ENCODE measurements at regions not wholly inside any gene's neighbourhood (a gene's known extent, or its start where the extent isn't known, plus 50 kb on each side); places are given as distances from the start of the nearest gene placed in this dataset.

GRCh38 chr5:10913181-10913810 lies 152.3 kb upstream of the DAP start:
- Mint-ChIP-seq H3K9me3 (ENCODE audit: insufficient read depth) (no peaks in the 10 kb centered on the region), H3K4me3 (no peak overlapping the region), H3K27me3 (peaks cover 15% of the 10 kb centered on the region), H3K4me1 (no peaks in the 10 kb centered on the region), H3K27ac (no peak overlapping the region)
- H3K9ac ChIP-seq (ENCODE audit: low read length), result no peak overlapping the region
- ChIA-PET POLR2A (no interaction called here), CTCF (no interaction called here)
- H2AFZ ChIP-seq (ENCODE audit: insufficient read depth, low read depth, low read length, poor library complexity, severe bottlenecking), result no peak overlapping the region
- intact Hi-C loops (cut with micrococcal nuclease), result no loop called here
- no CpG with 5 or more reads among the region's 2 CpGs for WGBS (ENCODE audit: insufficient coverage)
- H3K79me2 ChIP-seq (ENCODE audit: control insufficient read depth, insufficient read depth, low read length), result no peaks in the 10 kb centered on the region
- H3K4me1 ChIP-seq (ENCODE audit: control insufficient read depth in 2 of 2, insufficient read depth in 2 of 2, low read length in 2 of 2), result no peaks in the 10 kb centered on the region
- TF ChIP-seq EZH2 (IDR thresholded peaks at IDR 0.05; ENCODE audit: borderline replicate concordance, insufficient read depth, low read depth, low read length, poor library complexity, severe bottlenecking) (no peak), CTCF (IDR thresholded peaks at IDR 0.05) (no peak)
- ATAC-seq (ENCODE audit: low read depth) (no peak), DNase-seq (no peak)
- no peak overlapping the region for H3K27ac ChIP-seq (ENCODE audit: low read length in 2 of 2)
- H3K4me3 ChIP-seq (ENCODE audit: control extremely low read depth in 1 of 5, extremely low read depth in 1 of 5, insufficient read depth in 1 of 5, low read depth in 2 of 5, low read length in 4 of 5), result no peak overlapping the region
- H3K36me3 ChIP-seq (replicated peaks in 1 of 2; ENCODE audit: control extremely low read depth in 1 of 2, control insufficient read depth in 1 of 2, extremely low read depth in 1 of 2, insufficient read depth in 2 of 2, low read length in 1 of 2), result no peaks in the 10 kb centered on the region
- H3K9me3 ChIP-seq (ENCODE audit: control extremely low read depth in 1 of 3, control insufficient read depth in 2 of 3, insufficient read depth in 1 of 3, low read length in 2 of 3), result no peaks in the 10 kb centered on the region
- H4K20me1 ChIP-seq (ENCODE audit: control insufficient read depth, insufficient read depth, low read length, poor library complexity, severe bottlenecking), result no peaks in the 10 kb centered on the region
- peaks cover 0 to 5% (median 2%) of the 10 kb centered on the region in 4 experiments for H3K27me3 ChIP-seq (replicated peaks in 1 of 4; ENCODE audit: control extremely low read depth in 1 of 4, control insufficient read depth in 3 of 4, insufficient read depth in 4 of 4, low read length in 3 of 4)
- H3K4me2 ChIP-seq (replicated peaks; ENCODE audit: low read depth, low read length, poor library complexity, severe bottlenecking), result no peak overlapping the region

GRCh38 chr5:10912435-10912834 lies 151.4 kb upstream of the DAP start:
- H3K9me3 Mint-ChIP-seq (ENCODE audit: insufficient read depth), result no peaks in the 10 kb centered on the region
- Histone ChIP-seq H3K4me3 (ENCODE audit: control extremely low read depth in 1 of 5, extremely low read depth in 1 of 5, insufficient read depth in 1 of 5, low read depth in 2 of 5, low read length in 4 of 5) (no peak overlapping the region), H4K20me1 (ENCODE audit: control insufficient read depth, insufficient read depth, low read length, poor library complexity, severe bottlenecking) (no peaks in the 10 kb centered on the region), H3K4me1 (ENCODE audit: control insufficient read depth in 2 of 2, insufficient read depth in 2 of 2, low read length in 2 of 2) (no peaks in the 10 kb centered on the region), H3K9me3 (ENCODE audit: control extremely low read depth in 1 of 3, control insufficient read depth in 2 of 3, insufficient read depth in 1 of 3, low read length in 2 of 3) (peaks cover 0 to under 1% (median 0%) of the 10 kb centered on the region in 3 donors), H3K27ac (ENCODE audit: low read length in 2 of 2) (no peak overlapping the region), H3K36me3 (replicated peaks in 1 of 2; ENCODE audit: control extremely low read depth in 1 of 2, control insufficient read depth in 1 of 2, extremely low read depth in 1 of 2, insufficient read depth in 2 of 2, low read length in 1 of 2) (no peaks in the 10 kb centered on the region), H3K9ac (ENCODE audit: low read length) (no peak overlapping the region), H3K4me2 (replicated peaks; ENCODE audit: low read depth, low read length, poor library complexity, severe bottlenecking) (no peak overlapping the region), H2AFZ (ENCODE audit: insufficient read depth, low read depth, low read length, poor library complexity, severe bottlenecking) (no peak overlapping the region), H3K79me2 (ENCODE audit: control insufficient read depth, insufficient read depth, low read length) (no peaks in the 10 kb centered on the region), H3K27me3 (replicated peaks in 1 of 4; ENCODE audit: control extremely low read depth in 1 of 4, control insufficient read depth in 3 of 4, insufficient read depth in 4 of 4, low read length in 3 of 4) (peaks cover 0 to 5% (median 2%) of the 10 kb centered on the region in 4 experiments)
- TF ChIP-seq EZH2 (IDR thresholded peaks at IDR 0.05; ENCODE audit: borderline replicate concordance, insufficient read depth, low read depth, low read length, poor library complexity, severe bottlenecking) (no peak), CTCF (IDR thresholded peaks at IDR 0.05) (no peak)
- WGBS (ENCODE audit: insufficient coverage), result 100% methylated on average over 1 of the region's 2 CpGs
- intact Hi-C loops (cut with micrococcal nuclease), result no loop called here
- POLR2A ChIA-PET, result no interaction called here
- ATAC-seq (ENCODE audit: low read depth) (no peak), DNase-seq (no peak)
- no peak overlapping the region for H3K4me3 Mint-ChIP-seq
- CTCF ChIA-PET, result no interaction called here
- H3K4me1 Mint-ChIP-seq, result no peaks in the 10 kb centered on the region
- no peak overlapping the region for H3K27ac Mint-ChIP-seq
- H3K27me3 Mint-ChIP-seq, result peaks cover 17% of the 10 kb centered on the region
